ENCODE measurements at regions not wholly inside any gene's neighbourhood (a gene's known extent, or its start where the extent isn't known, plus 50 kb on each side); places are given as distances from the start of the nearest gene placed in this dataset.

DNA sequence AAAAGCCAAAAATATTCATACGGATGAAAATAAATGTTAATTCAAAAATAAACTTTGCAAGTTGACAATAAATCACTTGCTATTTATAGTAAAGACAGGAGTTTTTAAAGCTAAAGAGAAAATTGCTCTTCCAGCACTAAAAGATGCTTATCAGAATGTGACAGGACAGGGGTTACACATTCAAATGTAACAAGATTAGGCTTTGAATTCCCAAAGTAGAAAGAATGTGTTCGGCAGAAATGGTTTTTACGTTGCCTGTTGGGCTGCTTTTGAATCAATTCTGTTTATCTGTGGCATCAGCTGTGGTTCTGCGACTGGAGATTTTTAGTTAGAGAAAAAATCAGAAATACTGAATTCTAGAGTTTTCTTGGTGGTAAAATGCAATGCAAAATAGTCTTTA, 669.4 kb downstream of the CPS1 start:
- TF ChIP-seq POLR2AphosphoS2 (conservative IDR thresholded peaks at IDR 0.05; ENCODE audit: low read length) = no peak
- TF ChIP-seq ESRRA (IDR thresholded peaks at IDR 0.05; ENCODE audit: borderline replicate concordance, low read length) = no peak
- TF ChIP-seq HMGXB4 (CRISPR knock-in tag; IDR thresholded peaks at IDR 0.05; ENCODE audit: borderline replicate concordance) = no peak
- TF ChIP-seq PBX3 (IDR thresholded peaks at IDR 0.05) = no peak
- no peak for TF ChIP-seq USF2 (IDR thresholded peaks at IDR 0.05)

Measured in A549 (cell line).